ENCODE measurements at regions not wholly inside any gene's neighbourhood (a gene's known extent, or its start where the extent isn't known, plus 50 kb on each side); places are given as distances from the start of the nearest gene placed in this dataset.

DNA sequence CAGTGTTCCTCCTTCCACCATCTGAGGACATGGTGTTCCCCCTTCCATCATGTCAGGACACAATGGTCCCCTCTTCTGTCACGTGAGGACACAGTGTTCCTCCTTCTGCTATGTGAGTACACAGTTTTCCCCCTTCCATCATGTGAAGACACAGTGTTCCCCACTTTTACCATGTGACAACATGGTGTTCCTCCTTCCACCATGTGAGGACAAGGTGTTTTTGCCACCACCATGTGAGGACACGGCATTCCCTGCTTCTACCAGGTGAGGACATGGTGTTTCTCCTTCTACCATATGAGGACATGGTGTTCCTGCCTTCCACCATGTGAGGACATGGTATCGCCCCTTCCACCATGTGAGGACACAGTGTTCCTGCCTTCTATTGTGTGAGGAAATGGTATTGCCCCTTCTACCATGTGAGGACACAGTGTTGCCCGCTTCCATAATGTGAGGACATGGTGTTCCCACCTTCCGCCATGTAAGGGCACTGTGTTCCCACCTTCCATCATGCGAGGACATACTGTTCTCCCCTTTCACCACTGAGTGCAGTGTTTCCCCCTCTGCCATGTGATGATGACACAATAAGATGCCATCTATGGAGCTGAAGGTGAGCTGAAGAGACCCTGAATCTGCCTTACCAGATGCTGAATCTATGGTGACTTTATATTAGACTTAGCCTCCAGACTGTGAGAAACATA lies 132.3 kb downstream of the FCRL5 start:
- no peak overlapping the region for H3K4me3 ChIP-seq (ENCODE audit: low read depth, low read length)
- in situ Hi-C loops (cut with HindIII; ENCODE audit: low sequenced_read_pairs), result no loop called here
- no peak for DNase-seq (ENCODE audit: low read depth)
- TF ChIP-seq, protein P1, sequence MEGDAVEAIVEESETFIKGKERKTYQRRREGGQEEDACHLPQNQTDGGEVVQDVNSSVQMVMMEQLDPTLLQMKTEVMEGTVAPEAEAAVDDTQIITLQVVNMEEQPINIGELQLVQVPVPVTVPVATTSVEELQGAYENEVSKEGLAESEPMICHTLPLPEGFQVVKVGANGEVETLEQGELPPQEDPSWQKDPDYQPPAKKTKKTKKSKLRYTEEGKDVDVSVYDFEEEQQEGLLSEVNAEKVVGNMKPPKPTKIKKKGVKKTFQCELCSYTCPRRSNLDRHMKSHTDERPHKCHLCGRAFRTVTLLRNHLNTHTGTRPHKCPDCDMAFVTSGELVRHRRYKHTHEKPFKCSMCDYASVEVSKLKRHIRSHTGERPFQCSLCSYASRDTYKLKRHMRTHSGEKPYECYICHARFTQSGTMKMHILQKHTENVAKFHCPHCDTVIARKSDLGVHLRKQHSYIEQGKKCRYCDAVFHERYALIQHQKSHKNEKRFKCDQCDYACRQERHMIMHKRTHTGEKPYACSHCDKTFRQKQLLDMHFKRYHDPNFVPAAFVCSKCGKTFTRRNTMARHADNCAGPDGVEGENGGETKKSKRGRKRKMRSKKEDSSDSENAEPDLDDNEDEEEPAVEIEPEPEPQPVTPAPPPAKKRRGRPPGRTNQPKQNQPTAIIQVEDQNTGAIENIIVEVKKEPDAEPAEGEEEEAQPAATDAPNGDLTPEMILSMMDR (IDR thresholded peaks at IDR 0.05; ENCODE audit: low read depth, low read length, missing control alignments), result no peak

DNA sequence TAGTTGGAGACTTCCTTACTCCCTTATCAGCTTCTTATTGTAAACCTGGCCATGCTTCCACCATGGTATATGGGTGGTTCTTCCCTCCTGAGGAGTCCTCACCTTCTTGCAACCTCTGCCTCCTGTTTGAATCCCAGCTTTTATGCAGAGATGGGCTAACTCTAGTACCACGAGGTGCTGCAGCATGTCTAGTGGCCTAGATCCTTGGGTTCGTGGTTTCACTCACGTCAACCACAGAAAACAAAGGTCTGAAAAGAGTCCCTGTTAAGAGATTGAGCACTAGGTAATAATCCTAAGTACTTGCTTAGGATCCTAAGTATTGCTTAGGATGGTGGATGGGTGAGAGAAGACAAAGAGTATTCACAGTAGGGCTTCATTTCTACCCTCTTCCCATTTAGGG lies 133.7 kb downstream of the FCRL5 start:
- no peak overlapping the region for H3K4me3 ChIP-seq (ENCODE audit: low read depth, low read length)
- no peak for DNase-seq (ENCODE audit: low read depth)
- in situ Hi-C loops (cut with HindIII; ENCODE audit: low sequenced_read_pairs), result no loop called here
- TF ChIP-seq, protein P1 (IDR thresholded peaks at IDR 0.05; ENCODE audit: low read depth, low read length, missing control alignments), result no peak

DNA sequence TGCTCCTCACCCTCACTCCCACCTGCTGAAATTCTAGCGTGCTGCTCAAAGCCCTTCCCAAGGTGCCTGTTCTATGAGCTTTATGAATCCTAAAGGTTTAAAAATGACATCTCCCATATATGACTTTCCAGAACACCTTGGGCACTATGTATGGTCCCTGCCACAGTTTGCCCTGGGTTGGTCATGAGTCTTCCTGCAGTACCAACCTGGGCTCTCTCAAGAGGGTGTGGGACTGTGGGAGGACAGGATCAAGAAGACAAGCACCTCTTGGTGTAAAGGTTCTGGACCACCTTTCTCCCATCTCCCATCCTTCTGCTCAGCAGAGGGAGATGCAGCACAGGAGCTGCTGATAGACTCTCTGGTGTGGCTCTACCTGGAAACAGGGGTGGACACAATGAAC lies 134.1 kb downstream of the FCRL5 start:
- in situ Hi-C loops (cut with HindIII; ENCODE audit: low sequenced_read_pairs), result no loop called here
- TF ChIP-seq, protein P1 (IDR thresholded peaks at IDR 0.05; ENCODE audit: low read depth, low read length, missing control alignments), result no peak
- no peak for DNase-seq (ENCODE audit: low read depth)
- no peak overlapping the region for H3K4me3 ChIP-seq (ENCODE audit: low read depth, low read length)

DNA sequence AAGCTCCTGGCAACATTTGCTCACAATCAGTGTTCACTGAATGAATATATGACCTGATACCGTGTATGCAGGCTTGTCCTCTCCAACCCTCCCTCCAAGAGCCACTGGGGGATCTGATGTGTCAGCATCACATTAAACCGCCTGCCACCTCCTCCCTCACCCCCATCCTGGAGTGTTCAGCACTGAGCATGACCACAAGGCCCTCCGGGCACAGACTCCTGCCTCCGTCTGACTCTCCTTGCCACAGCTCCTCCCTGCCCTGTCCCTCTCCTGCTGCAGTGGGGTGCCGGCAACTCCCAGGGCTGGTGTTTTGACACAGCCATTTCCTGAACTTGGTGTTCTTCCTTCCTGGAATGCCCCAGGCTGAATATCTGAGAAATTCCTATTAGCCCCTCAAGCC lies 136.7 kb downstream of the FCRL5 start:
- no peak for DNase-seq (ENCODE audit: low read depth)
- in situ Hi-C loops (cut with HindIII; ENCODE audit: low sequenced_read_pairs), result no loop called here
- TF ChIP-seq, protein P1 (IDR thresholded peaks at IDR 0.05; ENCODE audit: low read depth, low read length, missing control alignments), result no peak
- no peak overlapping the region for H3K4me3 ChIP-seq (ENCODE audit: low read depth, low read length)

DNA sequence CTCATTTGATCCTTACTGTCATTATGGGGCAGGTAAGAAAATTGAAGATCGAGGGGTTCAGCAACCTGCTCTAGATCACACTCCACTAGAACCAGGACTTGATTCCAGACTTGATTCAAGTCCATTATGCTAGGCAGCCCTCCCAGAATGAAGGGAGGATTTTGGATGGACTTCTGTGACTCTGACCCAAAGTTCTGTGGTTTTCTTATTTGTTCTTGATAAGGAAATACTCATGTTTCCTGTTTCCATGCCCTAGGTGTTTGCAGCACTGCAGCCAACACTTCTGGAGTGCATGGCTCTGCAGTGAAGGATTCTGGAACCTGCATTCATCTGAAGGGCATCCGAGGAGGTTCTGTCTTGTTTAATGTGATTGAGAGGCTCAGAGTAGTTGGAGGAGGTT lies 140.0 kb downstream of the FCRL5 start:
- no peak for DNase-seq (ENCODE audit: low read depth)
- in situ Hi-C loops (cut with HindIII; ENCODE audit: low sequenced_read_pairs), result no loop called here
- H3K4me3 ChIP-seq (ENCODE audit: low read depth, low read length), result no peak overlapping the region
- TF ChIP-seq, protein P1 (IDR thresholded peaks at IDR 0.05; ENCODE audit: low read depth, low read length, missing control alignments), result no peak

DNA sequence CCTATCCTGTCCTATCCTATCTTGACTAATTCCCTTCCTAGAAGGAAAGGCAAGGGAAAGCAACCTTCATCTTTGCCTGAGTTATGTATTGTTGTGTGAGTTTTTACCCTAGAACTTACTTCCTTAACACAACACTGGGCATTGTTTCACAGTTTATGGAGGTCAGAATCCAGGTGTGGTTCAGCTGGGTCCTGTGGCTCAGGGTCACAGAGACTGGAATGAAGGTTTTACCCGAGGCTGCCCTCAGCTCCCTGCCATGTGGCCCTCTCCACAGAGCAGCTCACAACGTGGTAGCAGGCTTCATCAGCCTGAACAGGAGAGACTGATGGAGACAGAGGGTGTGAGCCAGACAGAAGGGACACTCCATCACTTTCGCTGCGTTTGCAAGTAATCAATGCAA lies 140.5 kb downstream of the FCRL5 start:
- in situ Hi-C loops (cut with HindIII; ENCODE audit: low sequenced_read_pairs), result no loop called here
- TF ChIP-seq, protein P1 (IDR thresholded peaks at IDR 0.05; ENCODE audit: low read depth, low read length, missing control alignments), result no peak
- no peak overlapping the region for H3K4me3 ChIP-seq (ENCODE audit: low read depth, low read length)
- DNase-seq (ENCODE audit: low read depth), result no peak
